Activated naive CD8-positive, alpha-beta T cell treated with anti-CD3 and anti-CD28 coated beads for 36 hours (primary cell): ENCODE measurements at regions not wholly inside any gene's neighbourhood (a gene's known extent, or its start where the extent isn't known, plus 50 kb on each side); places are given as distances from the start of the nearest gene placed in this dataset.
A peak's percentile ranks its signal among the peaks of the same experiment; 100 is the strongest.

ENCODE experiments used
- DNase-seq: peaks from one replicate; pipeline ENCODE4 v3.0.0; 2021
- H3K27ac Mint-ChIP-seq: one replicate; pipeline ENCODE4 v1.8.0; 2022; ENCODE audit warnings: mild to moderate bottlenecking, moderate library complexity, mixed read lengths
- H3K27me3 Mint-ChIP-seq: one replicate; pipeline ENCODE4 v1.8.0; 2022; ENCODE audit warnings: mild to moderate bottlenecking, mixed read lengths
- H3K36me3 Mint-ChIP-seq: one replicate; pipeline ENCODE4 v1.8.0; 2021; ENCODE audit warnings: mild to moderate bottlenecking, mixed read lengths
- H3K4me1 Mint-ChIP-seq: one replicate; pipeline ENCODE4 v1.8.0; 2021; ENCODE audit warnings: mixed read lengths
- H3K4me3 Mint-ChIP-seq: one replicate; pipeline ENCODE4 v1.8.0; 2022; ENCODE audit warnings: mild to moderate bottlenecking, moderate library complexity, mixed read lengths
- H3K9me3 Mint-ChIP-seq: one replicate; pipeline ENCODE4 v1.8.0; 2022; ENCODE audit warnings: mixed read lengths

- Mint-ChIP-seq H3K4me1 (no peaks in the 10 kb centered on the region), H3K4me3 (no peak overlapping the region), H3K36me3 (no peaks in the 10 kb centered on the region), H3K9me3 (no peaks in the 10 kb centered on the region), H3K27ac (no peak overlapping the region), H3K27me3 (peaks cover 29% of the 10 kb centered on the region)
- DNase-seq: no peak
Observed at GRCh38 chr11:113552271-113552670, 77.1 kb upstream of the DRD2 start.

- Mint-ChIP-seq H3K27me3 (peaks cover 29% of the 10 kb centered on the region), H3K4me3 (no peak overlapping the region), H3K9me3 (no peaks in the 10 kb centered on the region), H3K4me1 (no peaks in the 10 kb centered on the region), H3K27ac (no peak overlapping the region), H3K36me3 (no peaks in the 10 kb centered on the region)
- no peak for DNase-seq
Observed at GRCh38 chr11:113551645-113552044, 76.4 kb upstream of the DRD2 start.

GRCh38 chr11:113549611-113550578 is 74.7 kb upstream of the DRD2 start:
- H3K36me3 Mint-ChIP-seq: no peaks in the 10 kb centered on the region
- no peak for DNase-seq
- no peak overlapping the region for H3K4me3 Mint-ChIP-seq
- no peaks in the 10 kb centered on the region for H3K9me3 Mint-ChIP-seq
- H3K4me1 Mint-ChIP-seq: no peaks in the 10 kb centered on the region
- peaks cover 29% of the 10 kb centered on the region for H3K27me3 Mint-ChIP-seq
- no peak overlapping the region for H3K27ac Mint-ChIP-seq

- Mint-ChIP-seq H3K4me3 (no peak overlapping the region), H3K36me3 (no peaks in the 10 kb centered on the region), H3K9me3 (no peaks in the 10 kb centered on the region), H3K27ac (no peak overlapping the region), H3K27me3 (peaks cover 29% of the 10 kb centered on the region), H3K4me1 (no peaks in the 10 kb centered on the region)
- DNase-seq: no peak
Observed at GRCh38 chr11:113549061-113549460, 73.9 kb upstream of the DRD2 start.

- Mint-ChIP-seq H3K4me3 (no peak overlapping the region), H3K9me3 (no peaks in the 10 kb centered on the region), H3K36me3 (no peaks in the 10 kb centered on the region), H3K27ac (no peak overlapping the region), H3K4me1 (no peaks in the 10 kb centered on the region), H3K27me3 (peaks cover 29% of the 10 kb centered on the region)
- no peak for DNase-seq
Observed at GRCh38 chr11:113547739-113548138, 72.5 kb upstream of the DRD2 start.

- Mint-ChIP-seq H3K4me1 (no peaks in the 10 kb centered on the region), H3K27ac (no peak overlapping the region), H3K9me3 (no peaks in the 10 kb centered on the region), H3K36me3 (no peaks in the 10 kb centered on the region), H3K4me3 (no peak overlapping the region), H3K27me3 (peaks cover 29% of the 10 kb centered on the region)
- no peak for DNase-seq
Observed at GRCh38 chr11:113546757-113547507, 71.7 kb upstream of the DRD2 start.

- Mint-ChIP-seq H3K27me3 (peaks cover 16% of the 10 kb centered on the region), H3K36me3 (no peaks in the 10 kb centered on the region), H3K27ac (no peak overlapping the region), H3K9me3 (no peaks in the 10 kb centered on the region), H3K4me3 (no peak overlapping the region), H3K4me1 (no peaks in the 10 kb centered on the region)
- no peak for DNase-seq
Observed at GRCh38 chr11:113542420-113542819, 67.2 kb upstream of the DRD2 start.

GRCh38 chr11:113540416-113541330 is 65.5 kb upstream of the DRD2 start:
- Mint-ChIP-seq H3K27ac (no peak overlapping the region), H3K9me3 (no peaks in the 10 kb centered on the region), H3K36me3 (no peaks in the 10 kb centered on the region), H3K4me1 (no peaks in the 10 kb centered on the region), H3K27me3 (peaks cover 19% of the 10 kb centered on the region), H3K4me3 (no peak overlapping the region)
- DNase-seq: no peak

GRCh38 chr11:113538451-113539412 is 63.5 kb upstream of the DRD2 start:
- no peak for DNase-seq
- no peaks in the 10 kb centered on the region for H3K36me3 Mint-ChIP-seq
- no peak overlapping the region for H3K27ac Mint-ChIP-seq
- H3K4me1 Mint-ChIP-seq: no peaks in the 10 kb centered on the region
- H3K4me3 Mint-ChIP-seq: no peak overlapping the region
- peaks cover 25% of the 10 kb centered on the region for H3K27me3 Mint-ChIP-seq
- H3K9me3 Mint-ChIP-seq: no peaks in the 10 kb centered on the region

- H3K9me3 Mint-ChIP-seq: no peaks in the 10 kb centered on the region
- no peak overlapping the region for H3K27ac Mint-ChIP-seq
- H3K36me3 Mint-ChIP-seq: no peaks in the 10 kb centered on the region
- H3K4me3 Mint-ChIP-seq: no peak overlapping the region
- H3K4me1 Mint-ChIP-seq: no peaks in the 10 kb centered on the region
- DNase-seq: no peak
- H3K27me3 Mint-ChIP-seq: peaks cover 29% of the 10 kb centered on the region
Observed at GRCh38 chr11:113534625-113535024, 59.4 kb upstream of the DRD2 start.

- no peak overlapping the region for H3K27ac Mint-ChIP-seq
- no peaks in the 10 kb centered on the region for H3K36me3 Mint-ChIP-seq
- H3K4me1 Mint-ChIP-seq: no peaks in the 10 kb centered on the region
- no peak for DNase-seq
- peaks cover 23% of the 10 kb centered on the region for H3K27me3 Mint-ChIP-seq
- H3K4me3 Mint-ChIP-seq: no peak overlapping the region
- no peaks in the 10 kb centered on the region for H3K9me3 Mint-ChIP-seq
Observed at GRCh38 chr11:113533425-113533698, 58.2 kb upstream of the DRD2 start.

GRCh38 chr11:113532697-113533424 is 57.7 kb upstream of the DRD2 start:
- Mint-ChIP-seq H3K4me3 (no peak overlapping the region), H3K27ac (no peak overlapping the region), H3K4me1 (no peaks in the 10 kb centered on the region), H3K36me3 (no peaks in the 10 kb centered on the region), H3K27me3 (peaks cover 20% of the 10 kb centered on the region), H3K9me3 (no peaks in the 10 kb centered on the region)
- DNase-seq: peak; percentile 32

GRCh38 chr11:113531575-113532451 is 56.6 kb upstream of the DRD2 start:
- Mint-ChIP-seq H3K9me3 (no peaks in the 10 kb centered on the region), H3K36me3 (no peaks in the 10 kb centered on the region), H3K4me1 (no peaks in the 10 kb centered on the region), H3K27ac (no peak overlapping the region), H3K4me3 (no peak overlapping the region), H3K27me3 (peaks cover 20% of the 10 kb centered on the region)
- DNase-seq: no peak
